Stimulated activated naive CD8-positive, alpha-beta T cell treated with anti-CD3 and anti-CD28 coated beads, Interleukin-15, amount 100 ng/mL, for 72 hours (primary cell): ENCODE measurements at regions not wholly inside any gene's neighbourhood (a gene's known extent, or its start where the extent isn't known, plus 50 kb on each side); places are given as distances from the start of the nearest gene placed in this dataset.
"Not testable (repeated sequence)": the region's sequence is repeated elsewhere in the genome, so short reads cannot be mapped to it uniquely, and the experiment has no call there.

Experiments
- ATAC-seq: fragments of 150-1000 bp; cut with Tn5 transposase; 2 replicates; pipeline ENCODE4 v1.10.0; 2021; ENCODE audit warnings: mild to moderate bottlenecking, moderate library complexity
- DNase-seq, 2 donors: peaks; one replicate each; pipeline ENCODE4 v3.0.0; 2021 to 2022
- H3K27ac Mint-ChIP-seq, 2 donors: one replicate each; pipeline ENCODE4 v1.8.0; 2022; ENCODE audit warnings: mild to moderate bottlenecking in 2 of 2, mixed read lengths in 2 of 2, moderate library complexity in 2 of 2
- H3K27me3 Mint-ChIP-seq: one replicate; pipeline ENCODE4 v1.8.0; 2022; ENCODE audit warnings: mixed read lengths
- H3K4me1 Mint-ChIP-seq: one replicate; pipeline ENCODE4 v1.8.0; 2022; ENCODE audit warnings: mild to moderate bottlenecking, mixed read lengths
- H3K4me3 Mint-ChIP-seq, 2 donors: one replicate each; pipeline ENCODE4 v1.8.0; 2022; ENCODE audit warnings: mild to moderate bottlenecking in 2 of 2, mixed read lengths in 2 of 2, moderate library complexity in 1 of 2
- H3K9me3 Mint-ChIP-seq, 2 donors: one replicate each; pipeline ENCODE4 v1.8.0; 2022; ENCODE audit warnings: mixed read lengths in 2 of 2

- ATAC-seq (no peak), DNase-seq (no peak)
- Mint-ChIP-seq H3K4me1 (no peaks in the 10 kb centered on the region), H3K27me3 (no peaks in the 10 kb centered on the region), H3K4me3 (no peak overlapping the region), H3K9me3 (peaks cover 0 to 4% of the 10 kb centered on the region in 2 donors), H3K27ac (no peak overlapping the region)
These were observed 501.0 kb downstream of the SETD4 start for GRCh38 chr21:35559128-35559828.

- Mint-ChIP-seq H3K4me1 (no peaks in the 10 kb centered on the region), H3K27ac (no peak overlapping the region), H3K27me3 (no peaks in the 10 kb centered on the region), H3K9me3 (no peaks in the 10 kb centered on the region), H3K4me3 (no peak overlapping the region)
- no peak for ATAC-seq
- DNase-seq = no peak
These were observed 503.8 kb downstream of the SETD4 start for GRCh38 chr21:35556536-35556935.

GRCh38 chr21:35552483-35552882, 503.4 kb upstream of the RUNX1 start:
- not testable (repeated sequence) for H3K4me3 Mint-ChIP-seq, H3K27ac Mint-ChIP-seq, H3K9me3 Mint-ChIP-seq, H3K27me3 Mint-ChIP-seq, ATAC-seq, DNase-seq, H3K4me1 Mint-ChIP-seq

- no peak overlapping the region for H3K27ac Mint-ChIP-seq
- peaks cover 0 to 9% of the 10 kb centered on the region in 2 donors for H3K9me3 Mint-ChIP-seq
- DNase-seq = no peak
- no peaks in the 10 kb centered on the region for H3K4me1 Mint-ChIP-seq
- no peak overlapping the region for H3K4me3 Mint-ChIP-seq
- ATAC-seq = no peak
- no peaks in the 10 kb centered on the region for H3K27me3 Mint-ChIP-seq
These were observed 500.0 kb upstream of the RUNX1 start for GRCh38 chr21:35548904-35549615.

- H3K27ac Mint-ChIP-seq = no peak overlapping the region
- DNase-seq (no peak), ATAC-seq (no peak)
- peaks cover 0 to 9% of the 10 kb centered on the region in 2 donors for H3K9me3 Mint-ChIP-seq
- no peaks in the 10 kb centered on the region for H3K27me3 Mint-ChIP-seq
- H3K4me1 Mint-ChIP-seq = no peaks in the 10 kb centered on the region
- H3K4me3 Mint-ChIP-seq = no peak overlapping the region
These were observed 499.1 kb upstream of the RUNX1 start for GRCh38 chr21:35547946-35548774.

- Mint-ChIP-seq H3K4me1 (no peaks in the 10 kb centered on the region), H3K4me3 (no peak overlapping the region), H3K9me3 (peaks cover 0 to 9% of the 10 kb centered on the region in 2 donors), H3K27me3 (no peaks in the 10 kb centered on the region), H3K27ac (no peak overlapping the region)
- ATAC-seq (no peak), DNase-seq (no peak)
These were observed 494.6 kb upstream of the RUNX1 start for GRCh38 chr21:35543746-35544145.

GRCh38 chr21:35540950-35541638, 492.0 kb upstream of the RUNX1 start:
- Mint-ChIP-seq H3K9me3 (peaks cover 2 to 4% of the 10 kb centered on the region in 2 donors), H3K27me3 (no peaks in the 10 kb centered on the region), H3K27ac (no peak overlapping the region), H3K4me3 (no peak overlapping the region), H3K4me1 (no peaks in the 10 kb centered on the region)
- no peak for ATAC-seq
- no peak for DNase-seq

- no peak overlapping the region for H3K4me3 Mint-ChIP-seq
These were observed 489.3 kb upstream of the RUNX1 start for GRCh38 chr21:35538386-35538785.

GRCh38 chr21:35537604-35538003, 488.5 kb upstream of the RUNX1 start:
- H3K4me3 Mint-ChIP-seq = no peak overlapping the region
- ATAC-seq (no peak), DNase-seq (no peak)
- H3K4me1 Mint-ChIP-seq = no peaks in the 10 kb centered on the region
- peaks cover 15 to 21% of the 10 kb centered on the region in 2 donors for H3K9me3 Mint-ChIP-seq
- no peak overlapping the region for H3K27ac Mint-ChIP-seq
- no peaks in the 10 kb centered on the region for H3K27me3 Mint-ChIP-seq

More at GRCh38 chr21:35538386-35538785, 489.3 kb upstream of the RUNX1 start:
- DNase-seq = no peak
- Mint-ChIP-seq H3K27me3 (no peaks in the 10 kb centered on the region), H3K9me3 (peaks cover 15 to 21% of the 10 kb centered on the region in 2 donors), H3K4me1 (no peaks in the 10 kb centered on the region), H3K27ac (no peak overlapping the region)
- no peak for ATAC-seq

- H3K4me1 Mint-ChIP-seq = peaks cover 18% of the 10 kb centered on the region
- no peaks in the 10 kb centered on the region for H3K27me3 Mint-ChIP-seq
- no peak overlapping the region for H3K4me3 Mint-ChIP-seq
- no peak overlapping the region for H3K27ac Mint-ChIP-seq
- peaks cover 15 to 21% of the 10 kb centered on the region in 2 donors for H3K9me3 Mint-ChIP-seq
- DNase-seq = no peak
- ATAC-seq = no peak
These were observed 484.8 kb upstream of the RUNX1 start for GRCh38 chr21:35533893-35534292.

- no peak overlapping the region for H3K4me3 Mint-ChIP-seq
- no peak for ATAC-seq
- peaks cover 44% of the 10 kb centered on the region for H3K4me1 Mint-ChIP-seq
- H3K9me3 Mint-ChIP-seq = peaks cover 8 to 16% of the 10 kb centered on the region in 2 donors
- DNase-seq = no peak
- H3K27me3 Mint-ChIP-seq = no peaks in the 10 kb centered on the region
- peak overlapping the region; percentile 7 to 43 for H3K27ac Mint-ChIP-seq
These were observed 481.7 kb upstream of the RUNX1 start for GRCh38 chr21:35530766-35531165.

GRCh38 chr21:35529171-35529863, 480.2 kb upstream of the RUNX1 start:
- Mint-ChIP-seq H3K4me3 (peak overlapping the region; percentile 78 to 88), H3K9me3 (peaks cover 0 to 5% of the 10 kb centered on the region in 2 donors), H3K4me1 (peaks cover 55% of the 10 kb centered on the region), H3K27me3 (no peaks in the 10 kb centered on the region), H3K27ac (peak overlapping the region; percentile 93 to 95)
- peak; percentile 15 to 34 for DNase-seq
- peak; percentile 72 for ATAC-seq

- Mint-ChIP-seq H3K4me3 (peak overlapping the region; percentile 78 to 88), H3K9me3 (no peaks in the 10 kb centered on the region), H3K4me1 (peaks cover 55% of the 10 kb centered on the region), H3K27me3 (no peaks in the 10 kb centered on the region), H3K27ac (peak overlapping the region; percentile 93 to 95)
- ATAC-seq = peak; percentile 85
- peak; percentile 42 to 53 for DNase-seq
These were observed 479.3 kb upstream of the RUNX1 start for GRCh38 chr21:35528116-35529042.

GRCh38 chr21:35527358-35527757, 478.3 kb upstream of the RUNX1 start:
- no peak overlapping the region for H3K27ac Mint-ChIP-seq
- H3K4me1 Mint-ChIP-seq = peaks cover 55% of the 10 kb centered on the region
- DNase-seq = no peak
- ATAC-seq = no peak
- no peaks in the 10 kb centered on the region for H3K27me3 Mint-ChIP-seq
- H3K4me3 Mint-ChIP-seq = no peak overlapping the region
- no peaks in the 10 kb centered on the region for H3K9me3 Mint-ChIP-seq
